MM.1S (cell line): ENCODE measurements at regions not wholly inside any gene's neighbourhood (a gene's known extent, or its start where the extent isn't known, plus 50 kb on each side); places are given as distances from the start of the nearest gene placed in this dataset.

Experiments used
- EZH2 ChIP-seq: fragments of 300-600 bp; sonication (generic); optimal IDR thresholded peaks from 2 replicates; pipeline ENCODE3; 2017; ENCODE audit warnings: low read depth, mild to moderate bottlenecking, antibody characterized with exemption, low read length, mixed read lengths
- EZH2phosphoT487 ChIP-seq: fragments of 300-600 bp; sonication (generic); IDR thresholded peaks from 2 replicates; pipeline ENCODE4 v1.6.1; 2018; ENCODE audit warnings: antibody characterized with exemption, low read length
- TF ChIP-seq, protein P1 (sequence below): fragments of 300-600 bp; sonication (generic); IDR thresholded peaks from 2 replicates; pipeline ENCODE4 v1.5.1; 2016; ENCODE audit warnings: antibody characterized with exemption, low read length, mixed read lengths

DNA sequence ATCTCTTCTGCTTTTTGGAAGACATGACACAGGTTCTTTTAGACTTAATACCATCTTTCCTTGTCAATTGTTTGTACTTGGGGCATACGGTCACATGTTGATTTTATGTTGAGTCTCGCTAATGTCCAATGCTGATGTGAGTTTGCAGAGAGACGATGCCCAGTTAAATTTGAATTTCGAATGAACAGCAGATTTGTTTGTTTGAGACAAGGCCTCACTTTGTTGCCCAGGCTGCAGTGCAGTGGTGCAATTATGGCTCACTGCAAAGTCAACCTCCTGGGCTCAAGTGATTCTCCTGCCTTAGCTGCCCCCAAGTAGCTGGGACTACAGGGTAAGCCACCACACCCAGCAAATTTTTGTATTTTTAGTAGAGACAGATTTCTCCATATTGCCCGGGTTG lies 473.5 kb downstream of the RIT2 start:
- TF ChIP-seq, protein P1, sequence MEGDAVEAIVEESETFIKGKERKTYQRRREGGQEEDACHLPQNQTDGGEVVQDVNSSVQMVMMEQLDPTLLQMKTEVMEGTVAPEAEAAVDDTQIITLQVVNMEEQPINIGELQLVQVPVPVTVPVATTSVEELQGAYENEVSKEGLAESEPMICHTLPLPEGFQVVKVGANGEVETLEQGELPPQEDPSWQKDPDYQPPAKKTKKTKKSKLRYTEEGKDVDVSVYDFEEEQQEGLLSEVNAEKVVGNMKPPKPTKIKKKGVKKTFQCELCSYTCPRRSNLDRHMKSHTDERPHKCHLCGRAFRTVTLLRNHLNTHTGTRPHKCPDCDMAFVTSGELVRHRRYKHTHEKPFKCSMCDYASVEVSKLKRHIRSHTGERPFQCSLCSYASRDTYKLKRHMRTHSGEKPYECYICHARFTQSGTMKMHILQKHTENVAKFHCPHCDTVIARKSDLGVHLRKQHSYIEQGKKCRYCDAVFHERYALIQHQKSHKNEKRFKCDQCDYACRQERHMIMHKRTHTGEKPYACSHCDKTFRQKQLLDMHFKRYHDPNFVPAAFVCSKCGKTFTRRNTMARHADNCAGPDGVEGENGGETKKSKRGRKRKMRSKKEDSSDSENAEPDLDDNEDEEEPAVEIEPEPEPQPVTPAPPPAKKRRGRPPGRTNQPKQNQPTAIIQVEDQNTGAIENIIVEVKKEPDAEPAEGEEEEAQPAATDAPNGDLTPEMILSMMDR: no peak
- TF ChIP-seq EZH2 (no peak), EZH2phosphoT487 (no peak)
